Sigmoid colon (tissue), 4 donors: ENCODE measurements at regions not wholly inside any gene's neighbourhood (a gene's known extent, or its start where the extent isn't known, plus 50 kb on each side); places are given as distances from the start of the nearest gene placed in this dataset.

ENCODE experiments used
- CTCF ChIP-seq, 4 experiments: fragments of 450-650 bp in 3 of 4; fragments of 200-600 bp in 1 of 4; IDR thresholded peaks; one replicate each; pipeline ENCODE4 v1.5.1; 2016 to 2019; ENCODE audit warnings: antibody characterized with exemption in 4 of 4, mild to moderate bottlenecking in 3 of 4, moderate library complexity in 2 of 4
- EP300 ChIP-seq, 4 donors: sonication (generic); formaldehyde crosslinking; IDR thresholded peaks; one replicate each; pipeline ENCODE4 v1.6.1; 2017; ENCODE audit warnings: antibody characterized with exemption in 4 of 4
- POLR2A ChIP-seq, 2 donors: fragments of 450-650 bp; IDR thresholded peaks; one replicate each; pipeline ENCODE4 v1.6.1; 2016; ENCODE audit warnings: antibody characterized with exemption in 2 of 2, mild to moderate bottlenecking in 2 of 2, moderate library complexity in 2 of 2
- POLR2AphosphoS5 ChIP-seq, 4 donors: sonication (generic); formaldehyde crosslinking; IDR thresholded peaks; one replicate each; pipeline ENCODE4 v1.6.1; 2017; ENCODE audit warnings: antibody characterized with exemption in 4 of 4

- no peak for TF ChIP-seq POLR2A (IDR thresholded peaks at IDR 0.05)
- no peak for TF ChIP-seq CTCF (IDR thresholded peaks at IDR 0.05)
- TF ChIP-seq POLR2AphosphoS5 (IDR thresholded peaks at IDR 0.05), result no peak
- no peak for TF ChIP-seq EP300 (IDR thresholded peaks at IDR 0.05)
These were observed 310.2 kb downstream of the FBXW7 start for GRCh38 chr4:152225680-152226079.
